ENCODE measurements at regions not wholly inside any gene's neighbourhood (a gene's known extent, or its start where the extent isn't known, plus 50 kb on each side); places are given as distances from the start of the nearest gene placed in this dataset.

DNA sequence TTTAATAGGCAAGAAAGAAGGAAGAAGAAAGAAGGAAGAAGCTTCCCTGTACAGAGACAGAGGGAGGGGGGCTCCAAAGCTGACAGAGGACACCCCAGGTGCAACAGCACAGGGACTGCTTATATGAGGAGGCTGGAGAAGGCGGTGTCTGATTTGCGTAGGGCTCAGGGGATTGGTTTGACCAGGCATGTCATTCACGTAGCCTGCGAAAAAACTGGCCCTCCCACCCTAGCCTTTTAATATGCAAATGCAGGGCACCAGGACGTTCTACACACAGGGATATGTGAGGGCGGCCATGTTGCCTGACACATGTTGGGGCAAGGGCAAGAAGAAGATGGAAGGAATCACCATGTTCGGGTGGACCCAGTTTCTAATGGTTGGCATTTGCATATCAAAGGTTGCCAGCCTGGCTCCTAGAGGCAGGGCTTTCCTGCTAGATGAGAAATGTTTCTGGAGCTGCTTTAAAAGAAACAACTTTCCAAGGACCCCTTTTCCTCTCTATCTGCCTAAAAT, 305.4 kb upstream of the CDYL start:
- no peak for DNase-seq (ENCODE audit: low read depth)
- Histone ChIP-seq H3K36me3 (ENCODE audit: control insufficient read depth, insufficient read depth, low read length) (no peaks in the 10 kb centered on the region), H3K27me3 (ENCODE audit: control insufficient read depth, insufficient read depth, low read length) (no peaks in the 10 kb centered on the region), H3K4me3 (ENCODE audit: low read depth, low read length) (no peak overlapping the region)
- TF ChIP-seq, protein P1, sequence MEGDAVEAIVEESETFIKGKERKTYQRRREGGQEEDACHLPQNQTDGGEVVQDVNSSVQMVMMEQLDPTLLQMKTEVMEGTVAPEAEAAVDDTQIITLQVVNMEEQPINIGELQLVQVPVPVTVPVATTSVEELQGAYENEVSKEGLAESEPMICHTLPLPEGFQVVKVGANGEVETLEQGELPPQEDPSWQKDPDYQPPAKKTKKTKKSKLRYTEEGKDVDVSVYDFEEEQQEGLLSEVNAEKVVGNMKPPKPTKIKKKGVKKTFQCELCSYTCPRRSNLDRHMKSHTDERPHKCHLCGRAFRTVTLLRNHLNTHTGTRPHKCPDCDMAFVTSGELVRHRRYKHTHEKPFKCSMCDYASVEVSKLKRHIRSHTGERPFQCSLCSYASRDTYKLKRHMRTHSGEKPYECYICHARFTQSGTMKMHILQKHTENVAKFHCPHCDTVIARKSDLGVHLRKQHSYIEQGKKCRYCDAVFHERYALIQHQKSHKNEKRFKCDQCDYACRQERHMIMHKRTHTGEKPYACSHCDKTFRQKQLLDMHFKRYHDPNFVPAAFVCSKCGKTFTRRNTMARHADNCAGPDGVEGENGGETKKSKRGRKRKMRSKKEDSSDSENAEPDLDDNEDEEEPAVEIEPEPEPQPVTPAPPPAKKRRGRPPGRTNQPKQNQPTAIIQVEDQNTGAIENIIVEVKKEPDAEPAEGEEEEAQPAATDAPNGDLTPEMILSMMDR (IDR thresholded peaks at IDR 0.05; ENCODE audit: insufficient read depth, low read length, severe bottlenecking), result no peak
- FAIRE-seq, result no peak

DNA sequence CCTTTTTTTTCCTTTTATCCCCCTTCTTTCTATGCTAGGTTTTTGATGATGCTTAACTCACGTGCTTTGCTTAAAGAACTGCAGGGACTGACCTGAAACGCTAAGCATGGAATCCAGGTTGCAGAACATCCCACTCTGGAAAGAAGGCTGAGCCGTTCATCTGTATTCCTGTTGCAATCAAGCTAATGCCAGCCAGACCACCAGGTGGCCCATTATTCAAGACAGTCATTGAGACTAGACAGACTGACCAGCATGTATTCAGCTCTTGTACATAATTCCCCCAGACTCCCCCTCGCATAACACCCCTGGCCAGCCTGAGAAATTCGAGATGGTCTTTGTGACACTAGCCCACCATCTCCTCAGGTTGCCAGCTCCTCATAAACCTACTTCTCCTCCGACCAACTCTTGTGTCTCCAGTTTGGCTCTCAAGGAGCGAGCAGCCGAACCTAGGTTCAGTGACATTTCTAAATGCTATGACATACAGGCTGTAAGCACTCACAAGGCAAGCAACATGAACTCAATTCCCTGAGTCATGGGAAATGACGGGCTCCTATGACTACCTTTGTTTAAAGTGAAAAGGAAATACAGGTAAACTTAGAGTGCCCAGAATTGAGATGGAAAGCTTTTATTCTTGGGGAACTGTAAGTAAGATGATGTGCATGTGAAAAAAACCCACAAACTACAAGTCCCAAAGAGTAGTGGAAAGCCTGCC, 309.3 kb upstream of the CDYL start:
- no peak for FAIRE-seq
- peak; percentile 94 for DNase-seq (ENCODE audit: low read depth)
- TF ChIP-seq, protein P1 (IDR thresholded peaks at IDR 0.05; ENCODE audit: insufficient read depth, low read length, severe bottlenecking), result no peak
- Histone ChIP-seq H3K4me3 (ENCODE audit: low read depth, low read length) (no peak overlapping the region), H3K27me3 (ENCODE audit: control insufficient read depth, insufficient read depth, low read length) (no peaks in the 10 kb centered on the region), H3K36me3 (ENCODE audit: control insufficient read depth, insufficient read depth, low read length) (no peaks in the 10 kb centered on the region)

DNA sequence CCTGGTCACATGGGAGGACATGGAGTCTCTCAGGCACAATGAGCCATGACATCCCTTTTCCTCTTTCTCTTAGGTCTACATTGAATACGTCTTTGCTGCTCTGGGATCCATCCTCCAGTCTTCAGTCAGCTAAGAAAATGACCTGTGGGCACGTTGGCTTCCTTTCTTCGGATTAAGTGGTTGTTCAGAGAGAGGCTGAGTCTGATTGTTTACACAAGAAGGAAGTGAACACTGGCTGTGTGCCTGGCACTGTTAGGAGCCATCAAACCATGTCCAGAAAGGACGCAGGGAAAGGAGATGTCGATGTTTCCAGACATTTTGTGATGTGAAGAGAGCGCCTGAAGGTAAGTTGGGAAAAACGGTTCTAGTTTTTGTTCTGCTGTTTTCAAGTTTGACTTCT, 309.9 kb upstream of the CDYL start:
- Histone ChIP-seq H3K36me3 (ENCODE audit: control insufficient read depth, insufficient read depth, low read length) (no peaks in the 10 kb centered on the region), H3K27me3 (ENCODE audit: control insufficient read depth, insufficient read depth, low read length) (no peaks in the 10 kb centered on the region), H3K4me3 (ENCODE audit: low read depth, low read length) (no peak overlapping the region)
- FAIRE-seq, result peak; percentile 89
- TF ChIP-seq, protein P1 (IDR thresholded peaks at IDR 0.05; ENCODE audit: insufficient read depth, low read length, severe bottlenecking), result no peak
- peak; percentile 83 for DNase-seq (ENCODE audit: low read depth)

DNA sequence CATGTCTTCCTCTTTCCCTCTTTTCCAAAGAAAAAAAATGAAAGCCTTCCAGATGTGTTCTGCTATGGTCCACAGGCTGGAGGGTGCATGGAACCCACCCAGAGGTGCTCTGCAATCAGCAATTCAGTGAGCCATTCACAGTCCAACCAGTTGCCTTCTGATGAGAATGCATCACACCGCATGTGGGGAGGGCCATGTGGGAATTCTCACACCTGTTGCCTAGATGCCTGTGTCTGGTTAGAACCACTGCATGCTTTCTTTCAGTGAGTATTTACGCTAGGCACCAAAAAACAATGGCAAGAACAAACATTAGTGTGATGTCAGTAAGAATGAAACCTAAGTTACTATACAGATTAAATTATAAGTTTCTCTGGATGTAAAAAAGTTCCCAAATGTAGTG, 311.6 kb upstream of the CDYL start:
- Histone ChIP-seq H3K27me3 (ENCODE audit: control insufficient read depth, insufficient read depth, low read length) (no peaks in the 10 kb centered on the region), H3K36me3 (ENCODE audit: control insufficient read depth, insufficient read depth, low read length) (no peaks in the 10 kb centered on the region), H3K4me3 (ENCODE audit: low read depth, low read length) (no peak overlapping the region)
- FAIRE-seq (no peak), DNase-seq (ENCODE audit: low read depth) (no peak)
- TF ChIP-seq, protein P1 (IDR thresholded peaks at IDR 0.05; ENCODE audit: insufficient read depth, low read length, severe bottlenecking), result no peak

DNA sequence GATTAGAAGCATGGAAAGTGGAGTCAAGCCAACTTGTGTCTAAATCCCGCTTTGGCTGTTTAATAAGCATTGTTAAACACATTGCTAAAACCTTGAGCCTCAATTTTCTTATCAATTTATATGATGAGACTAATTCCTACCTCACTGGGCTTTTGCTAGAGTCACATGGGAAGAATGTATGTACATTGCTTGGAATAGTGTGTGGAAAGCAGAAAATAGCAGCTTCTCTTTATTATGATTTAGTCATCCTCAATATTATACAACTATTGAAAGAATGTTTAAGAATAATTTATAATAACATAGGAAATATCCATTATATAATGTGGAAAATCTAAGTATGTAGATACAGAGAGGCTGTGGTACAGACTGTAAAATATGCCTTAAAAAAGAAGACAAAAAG, 313.0 kb upstream of the CDYL start:
- TF ChIP-seq, protein P1 (IDR thresholded peaks at IDR 0.05; ENCODE audit: insufficient read depth, low read length, severe bottlenecking), result no peak
- FAIRE-seq (no peak), DNase-seq (ENCODE audit: low read depth) (no peak)
- H3K36me3 ChIP-seq (ENCODE audit: control insufficient read depth, insufficient read depth, low read length), result no peaks in the 10 kb centered on the region
- H3K27me3 ChIP-seq (ENCODE audit: control insufficient read depth, insufficient read depth, low read length), result no peaks in the 10 kb centered on the region
- no peak overlapping the region for H3K4me3 ChIP-seq (ENCODE audit: low read depth, low read length)

All from bronchial epithelial cell (primary cell).